GM10266 (cell line): ENCODE measurements at regions not wholly inside any gene's neighbourhood (a gene's known extent, or its start where the extent isn't known, plus 50 kb on each side); places are given as distances from the start of the nearest gene placed in this dataset.

Source experiments
- DNase-seq: peaks from one replicate; pipeline ENCODE4 v3.0.0; 2012; ENCODE audit errors: extremely low spot score
- TF ChIP-seq, protein P1 (sequence below): IDR thresholded peaks from 2 replicates; pipeline ENCODE4 v1.5.1; 2012; ENCODE audit warnings: mild to moderate bottlenecking, low read depth; ENCODE audit not compliant: control insufficient read depth, insufficient read depth; ENCODE audit errors: missing control alignments

- no peak for DNase-seq
- TF ChIP-seq, protein P1, sequence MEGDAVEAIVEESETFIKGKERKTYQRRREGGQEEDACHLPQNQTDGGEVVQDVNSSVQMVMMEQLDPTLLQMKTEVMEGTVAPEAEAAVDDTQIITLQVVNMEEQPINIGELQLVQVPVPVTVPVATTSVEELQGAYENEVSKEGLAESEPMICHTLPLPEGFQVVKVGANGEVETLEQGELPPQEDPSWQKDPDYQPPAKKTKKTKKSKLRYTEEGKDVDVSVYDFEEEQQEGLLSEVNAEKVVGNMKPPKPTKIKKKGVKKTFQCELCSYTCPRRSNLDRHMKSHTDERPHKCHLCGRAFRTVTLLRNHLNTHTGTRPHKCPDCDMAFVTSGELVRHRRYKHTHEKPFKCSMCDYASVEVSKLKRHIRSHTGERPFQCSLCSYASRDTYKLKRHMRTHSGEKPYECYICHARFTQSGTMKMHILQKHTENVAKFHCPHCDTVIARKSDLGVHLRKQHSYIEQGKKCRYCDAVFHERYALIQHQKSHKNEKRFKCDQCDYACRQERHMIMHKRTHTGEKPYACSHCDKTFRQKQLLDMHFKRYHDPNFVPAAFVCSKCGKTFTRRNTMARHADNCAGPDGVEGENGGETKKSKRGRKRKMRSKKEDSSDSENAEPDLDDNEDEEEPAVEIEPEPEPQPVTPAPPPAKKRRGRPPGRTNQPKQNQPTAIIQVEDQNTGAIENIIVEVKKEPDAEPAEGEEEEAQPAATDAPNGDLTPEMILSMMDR = no peak
Observed at GRCh38 chr3:13173186-13173585, 100.0 kb upstream of the IQSEC1 start.

- no peak for DNase-seq
- TF ChIP-seq, protein P1 = no peak
Observed at GRCh38 chr3:13172644-13173013, 99.4 kb upstream of the IQSEC1 start.

DNA sequence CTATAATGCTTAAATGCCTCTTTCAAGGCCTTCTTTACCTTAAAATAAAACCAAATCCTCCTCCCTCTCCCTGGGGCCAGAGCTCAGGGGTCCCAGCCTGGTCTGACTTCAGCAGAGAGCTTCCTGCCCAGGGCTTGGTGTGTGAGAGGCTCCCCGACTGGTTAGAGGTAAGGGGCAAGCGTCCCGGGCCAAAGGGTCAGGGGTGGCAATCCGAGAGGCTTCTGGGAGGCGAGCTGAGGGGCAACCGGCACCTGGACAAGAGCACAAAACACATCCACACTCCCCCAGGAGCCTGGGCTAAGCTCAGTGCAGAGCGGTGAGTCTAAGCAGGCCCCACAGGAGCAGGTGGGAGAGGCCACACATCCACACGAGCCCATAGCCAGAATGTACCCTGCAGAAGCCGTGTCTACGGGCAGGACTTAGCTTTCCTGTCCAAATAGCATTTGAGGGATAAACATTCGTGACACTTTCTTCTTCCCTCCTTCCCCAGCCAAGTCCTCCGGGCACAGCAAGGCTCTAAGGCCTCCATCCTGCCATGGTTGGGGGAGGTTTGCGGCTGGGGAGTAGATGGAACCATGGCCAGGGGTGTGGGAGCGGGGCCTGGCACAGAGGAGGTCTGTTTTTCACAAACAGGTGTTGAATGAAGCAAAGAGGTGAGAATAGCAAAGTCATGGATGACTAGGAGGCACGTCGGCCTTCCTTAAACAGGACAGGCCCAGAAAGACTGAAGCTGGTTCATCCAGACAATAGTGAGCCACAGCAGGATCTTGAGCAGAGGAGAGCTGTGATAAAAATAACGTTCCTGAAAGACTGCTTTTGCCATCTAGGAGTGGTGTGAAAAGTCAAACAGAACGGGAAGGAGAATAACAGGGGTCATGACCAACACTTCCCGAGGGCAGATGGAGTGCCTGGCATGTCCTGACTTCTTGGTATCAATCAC is 98.7 kb upstream of the IQSEC1 start:
- TF ChIP-seq, protein P1 = no peak
- DNase-seq = no peak

- TF ChIP-seq, protein P1 = no peak
- no peak for DNase-seq
Observed at GRCh38 chr3:13170317-13170716, 97.1 kb upstream of the IQSEC1 start.

GRCh38 chr3:13168391-13168790 is 95.2 kb upstream of the IQSEC1 start:
- DNase-seq = no peak
- TF ChIP-seq, protein P1 = no peak

DNA sequence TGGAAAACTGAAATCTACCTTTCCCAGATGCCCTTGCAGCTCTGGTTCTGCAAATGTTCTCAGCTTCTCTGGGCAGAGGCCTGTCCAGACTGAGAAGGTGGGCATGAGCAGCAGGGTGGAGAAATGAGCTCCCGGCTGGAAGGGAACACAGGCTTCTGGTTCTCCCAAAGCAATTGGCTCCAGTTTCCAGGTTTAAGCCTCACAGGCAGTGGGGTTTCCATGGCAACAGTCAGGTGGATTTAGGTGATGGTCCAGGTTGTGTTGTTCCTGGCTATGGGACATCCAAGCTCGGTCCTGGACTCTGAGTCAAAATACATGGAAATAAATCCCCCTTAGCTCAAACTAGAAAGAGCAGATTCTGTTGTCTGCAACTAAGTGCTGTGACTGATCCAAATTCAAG is 94.6 kb upstream of the IQSEC1 start:
- DNase-seq = no peak
- TF ChIP-seq, protein P1 = no peak

- TF ChIP-seq, protein P1 = no peak
- no peak for DNase-seq
Observed at GRCh38 chr3:13167064-13167743, 94.0 kb upstream of the IQSEC1 start.
